CD4-positive, alpha-beta T cell (primary cell): ENCODE measurements at regions not wholly inside any gene's neighbourhood (a gene's known extent, or its start where the extent isn't known, plus 50 kb on each side); places are given as distances from the start of the nearest gene placed in this dataset.

Source experiments
- ATAC-seq: fragments of 200-7000 bp; cut with Tn5 transposase; one replicate; pipeline ENCODE4 v1.10.0; 2022; ENCODE audit warnings: mild to moderate bottlenecking; ENCODE audit not compliant: poor library complexity
- CTCF ChIA-PET: fragments of 350-600 bp; sonication (Branson Sonifier 250); formaldehyde crosslinking; loops from one replicate; lab custom pipeline; 2021; ENCODE audit warnings: antibody characterized with exemption, inconsistent platforms; lab: Charles Lee
- POLR2A ChIA-PET: fragments of 350-600 bp; sonication (Branson Sonifier 250); formaldehyde crosslinking; loops from one replicate; lab custom pipeline; 2021; ENCODE audit warnings: antibody characterized with exemption, inconsistent platforms; lab: Charles Lee
- DNase-seq, 14 experiments: peaks; one replicate each; pipeline ENCODE4 v3.0.0-alpha.2; 2013 to 2020; ENCODE audit warnings: mixed read lengths in 2 of 14
- H3K27ac ChIP-seq, 2 donors: one replicate each; pipeline versions ENCODE4 v1.5.1 to v1.7.0; 2013; ENCODE audit warnings: low read length in 2 of 2, low read depth in 1 of 2, mild to moderate bottlenecking in 1 of 2
- H3K27me3 ChIP-seq, 2 experiments: 1 replicate in 1 of 2; 2 replicates in 1 of 2; pipeline versions ENCODE4 v1.6.1 to v1.7.0; 2013; ENCODE audit warnings: low read length in 2 of 2, control low read depth in 1 of 2, mild to moderate bottlenecking in 1 of 2, moderate library complexity in 1 of 2; ENCODE audit not compliant: insufficient read depth in 2 of 2, control insufficient read depth in 1 of 2
- H3K36me3 ChIP-seq: one replicate; pipeline ENCODE4 v1.6.1; 2013; ENCODE audit warnings: low read length, control low read depth; ENCODE audit not compliant: insufficient read depth
- H3K4me1 ChIP-seq: one replicate; pipeline ENCODE4 v1.6.1; 2013; ENCODE audit warnings: low read length, control low read depth; ENCODE audit not compliant: insufficient read depth
- H3K4me3 ChIP-seq: one replicate; pipeline ENCODE4 v1.5.1; 2013; ENCODE audit warnings: mild to moderate bottlenecking, low read length, moderate library complexity
- H3K9me3 ChIP-seq, 2 experiments: 1 replicate in 1 of 2; 2 replicates in 1 of 2; pipeline versions ENCODE4 v1.6.1 to v1.7.0; 2013; ENCODE audit warnings: low read length in 2 of 2, mild to moderate bottlenecking in 2 of 2, control low read depth in 1 of 2, moderate library complexity in 1 of 2; ENCODE audit not compliant: control insufficient read depth in 1 of 2, insufficient read depth in 1 of 2
- H3K27ac Mint-ChIP-seq: one replicate; pipeline ENCODE4 v1.8.0; 2020; ENCODE audit warnings: mixed read lengths
- H3K27me3 Mint-ChIP-seq: one replicate; pipeline ENCODE4 v1.8.0; 2021; ENCODE audit warnings: mixed read lengths
- H3K36me3 Mint-ChIP-seq: one replicate; pipeline ENCODE4 v1.8.0; 2021; ENCODE audit warnings: low read depth, mixed read lengths
- H3K4me1 Mint-ChIP-seq: one replicate; pipeline ENCODE4 v1.8.0; 2021; ENCODE audit warnings: low read depth, mixed read lengths
- H3K4me3 Mint-ChIP-seq: one replicate; pipeline ENCODE4 v1.8.0; 2020; ENCODE audit warnings: mild to moderate bottlenecking, mixed read lengths
- H3K9me3 Mint-ChIP-seq: one replicate; pipeline ENCODE4 v1.8.0; 2020; ENCODE audit warnings: mixed read lengths
- intact Hi-C, 2 experiments: fragments of 100-400 bp; cut with DNase I in 1 of 2; cut with micrococcal nuclease in 1 of 2; formaldehyde crosslinking; loops; one replicate each; pipeline versions ENCODE4 v1.15.1 to v1.9.0; 2023 to 2025; cut with DNase I, micrococcal nuclease
- TF ChIP-seq, protein P1 (sequence below): fragments of 200-600 bp; IDR thresholded peaks from one replicate; pipeline ENCODE4 v1.8.0; 2022; ENCODE audit warnings: antibody characterized with exemption, mild to moderate bottlenecking

DNA sequence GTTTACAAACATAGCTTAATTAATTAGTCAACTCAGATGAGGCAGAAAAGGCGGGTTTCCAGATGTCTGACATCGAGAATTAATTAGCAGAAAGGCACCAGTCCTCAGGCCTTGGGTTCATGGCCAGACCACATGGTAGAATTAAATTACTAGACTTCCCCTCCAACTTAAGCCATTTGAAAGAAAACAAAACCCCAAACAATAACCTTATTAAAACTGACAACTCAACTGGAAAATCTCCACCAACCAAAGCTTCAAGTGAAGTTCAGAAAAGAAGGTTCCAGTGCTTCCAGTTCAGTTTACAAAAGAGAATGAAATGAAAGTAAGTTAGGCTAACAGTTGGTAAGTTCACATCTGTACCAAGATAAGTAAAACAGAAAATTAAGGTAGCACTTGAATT, 349.5 kb downstream of the GRIN2B start:
- H3K4me1 Mint-ChIP-seq = no peaks in the 10 kb centered on the region
- POLR2A ChIA-PET = no interaction called here
- H3K27ac Mint-ChIP-seq = no peak overlapping the region
- no peaks in the 10 kb centered on the region for H3K36me3 Mint-ChIP-seq
- DNase-seq (no peak), ATAC-seq (no peak)
- peaks cover 4% of the 10 kb centered on the region for H3K27me3 Mint-ChIP-seq
- H3K9me3 ChIP-seq = no peaks in the 10 kb centered on the region
- intact Hi-C loops = no loop called here
- no peak overlapping the region for H3K4me3 Mint-ChIP-seq
- CTCF ChIA-PET = no interaction called here
- H3K27ac ChIP-seq = no peak overlapping the region
- no peaks in the 10 kb centered on the region for H3K4me1 ChIP-seq
- H3K36me3 ChIP-seq = no peaks in the 10 kb centered on the region
- no peak overlapping the region for H3K4me3 ChIP-seq
- H3K27me3 ChIP-seq = peaks cover 0 to 4% of the 10 kb centered on the region in 2 experiments
- H3K9me3 Mint-ChIP-seq = no peaks in the 10 kb centered on the region
- TF ChIP-seq, protein P1, sequence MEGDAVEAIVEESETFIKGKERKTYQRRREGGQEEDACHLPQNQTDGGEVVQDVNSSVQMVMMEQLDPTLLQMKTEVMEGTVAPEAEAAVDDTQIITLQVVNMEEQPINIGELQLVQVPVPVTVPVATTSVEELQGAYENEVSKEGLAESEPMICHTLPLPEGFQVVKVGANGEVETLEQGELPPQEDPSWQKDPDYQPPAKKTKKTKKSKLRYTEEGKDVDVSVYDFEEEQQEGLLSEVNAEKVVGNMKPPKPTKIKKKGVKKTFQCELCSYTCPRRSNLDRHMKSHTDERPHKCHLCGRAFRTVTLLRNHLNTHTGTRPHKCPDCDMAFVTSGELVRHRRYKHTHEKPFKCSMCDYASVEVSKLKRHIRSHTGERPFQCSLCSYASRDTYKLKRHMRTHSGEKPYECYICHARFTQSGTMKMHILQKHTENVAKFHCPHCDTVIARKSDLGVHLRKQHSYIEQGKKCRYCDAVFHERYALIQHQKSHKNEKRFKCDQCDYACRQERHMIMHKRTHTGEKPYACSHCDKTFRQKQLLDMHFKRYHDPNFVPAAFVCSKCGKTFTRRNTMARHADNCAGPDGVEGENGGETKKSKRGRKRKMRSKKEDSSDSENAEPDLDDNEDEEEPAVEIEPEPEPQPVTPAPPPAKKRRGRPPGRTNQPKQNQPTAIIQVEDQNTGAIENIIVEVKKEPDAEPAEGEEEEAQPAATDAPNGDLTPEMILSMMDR = no peak

DNA sequence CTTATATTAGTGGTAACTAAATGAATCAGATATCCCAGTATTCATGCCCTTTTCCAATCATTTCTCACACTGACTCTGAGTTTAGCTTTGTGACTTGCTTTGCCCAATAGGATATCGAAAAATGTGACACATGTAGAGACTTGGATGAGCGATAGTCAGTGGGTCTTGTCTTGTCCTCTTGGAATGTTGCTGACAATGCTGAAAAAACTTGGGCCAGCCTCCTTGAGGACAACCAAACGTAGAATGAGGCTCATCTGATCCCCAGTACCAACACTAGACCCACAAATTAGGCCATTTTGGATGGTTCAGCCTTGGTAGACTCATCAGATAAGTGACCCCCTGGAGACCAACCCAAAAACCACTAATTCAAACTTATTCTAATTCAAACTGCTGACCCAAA, 351.0 kb downstream of the GRIN2B start:
- intact Hi-C loops = no loop called here
- Mint-ChIP-seq H3K27me3 (peaks cover 4% of the 10 kb centered on the region), H3K4me3 (no peak overlapping the region), H3K4me1 (no peaks in the 10 kb centered on the region), H3K9me3 (no peaks in the 10 kb centered on the region), H3K36me3 (no peaks in the 10 kb centered on the region), H3K27ac (no peak overlapping the region)
- ATAC-seq (no peak), DNase-seq (no peak)
- TF ChIP-seq, protein P1 = no peak
- H3K4me1 ChIP-seq = no peaks in the 10 kb centered on the region
- ChIA-PET POLR2A (no interaction called here), CTCF (no interaction called here)
- peaks cover 0 to 4% of the 10 kb centered on the region in 2 experiments for H3K27me3 ChIP-seq
- no peak overlapping the region for H3K27ac ChIP-seq
- no peaks in the 10 kb centered on the region for H3K9me3 ChIP-seq
- H3K36me3 ChIP-seq = no peaks in the 10 kb centered on the region
- H3K4me3 ChIP-seq = no peak overlapping the region

DNA sequence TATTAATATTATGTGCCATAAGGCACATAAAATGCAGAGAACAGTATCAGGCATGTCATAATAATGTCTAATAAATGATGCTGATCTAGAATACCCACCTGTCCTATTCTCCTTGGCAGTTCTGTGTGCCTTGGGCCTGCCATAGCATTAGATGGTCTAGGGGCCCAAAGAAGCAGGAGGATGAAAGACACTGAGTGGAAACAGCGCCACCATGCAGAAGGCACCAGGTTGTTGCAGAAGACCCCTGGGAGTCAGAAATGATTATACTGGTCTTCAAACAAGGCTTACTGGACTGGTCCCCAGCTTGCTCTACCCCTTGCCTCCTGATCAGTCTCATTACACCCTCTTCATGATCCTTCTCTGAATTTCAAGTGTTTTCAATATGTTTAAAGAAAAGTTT, 353.3 kb downstream of the GRIN2B start:
- no peaks in the 10 kb centered on the region for H3K4me1 ChIP-seq
- ChIA-PET CTCF (no interaction called here), POLR2A (no interaction called here)
- ATAC-seq (no peak), DNase-seq (no peak)
- Mint-ChIP-seq H3K36me3 (no peaks in the 10 kb centered on the region), H3K9me3 (no peaks in the 10 kb centered on the region), H3K4me1 (no peaks in the 10 kb centered on the region), H3K4me3 (no peak overlapping the region), H3K27me3 (peaks cover 4% of the 10 kb centered on the region), H3K27ac (no peak overlapping the region)
- H3K4me3 ChIP-seq = no peak overlapping the region
- H3K27me3 ChIP-seq = peaks cover 0 to 4% of the 10 kb centered on the region in 2 experiments
- TF ChIP-seq, protein P1 = no peak
- H3K36me3 ChIP-seq = no peaks in the 10 kb centered on the region
- no peak overlapping the region for H3K27ac ChIP-seq
- intact Hi-C loops = no loop called here
- H3K9me3 ChIP-seq = no peaks in the 10 kb centered on the region
